CD4-positive, alpha-beta memory T cell (primary cell): ENCODE measurements at regions not wholly inside any gene's neighbourhood (a gene's known extent, or its start where the extent isn't known, plus 50 kb on each side); places are given as distances from the start of the nearest gene placed in this dataset.
"Not testable (repeated sequence)": the region's sequence is repeated elsewhere in the genome, so short reads cannot be mapped to it uniquely, and the experiment has no call there.

ENCODE experiments used
- CTCF ChIA-PET: fragments of 350-600 bp; sonication (Branson Sonifier 250); formaldehyde crosslinking; loops from one replicate; lab custom pipeline; 2021; ENCODE audit warnings: inconsistent platforms; ENCODE audit not compliant: partially characterized antibody; lab: Charles Lee
- POLR2A ChIA-PET: fragments of 350-600 bp; sonication (Branson Sonifier 250); formaldehyde crosslinking; loops from one replicate; lab custom pipeline; 2021; ENCODE audit not compliant: partially characterized antibody; lab: Charles Lee
- DNase-seq, 5 donors: peaks; one replicate each; pipeline versions ENCODE4 v3.0.0 to v3.0.0-alpha.2; 2020 to 2022; ENCODE audit warnings: mixed read lengths in 1 of 5
- H3K27ac ChIP-seq: one replicate; pipeline ENCODE4 v1.7.0; 2013; ENCODE audit warnings: low read depth, low read length
- H3K27me3 ChIP-seq: 2 replicates; pipeline ENCODE4 v1.7.0; 2013; ENCODE audit warnings: mild to moderate bottlenecking, low read length, moderate library complexity; ENCODE audit not compliant: insufficient read depth
- H3K36me3 ChIP-seq: 2 replicates; pipeline ENCODE4 v1.7.0; 2013; ENCODE audit warnings: mild to moderate bottlenecking, low read length, moderate library complexity; ENCODE audit not compliant: insufficient read depth
- H3K4me1 ChIP-seq: 2 replicates; pipeline ENCODE4 v1.7.0; 2013; ENCODE audit warnings: mild to moderate bottlenecking, low read length, moderate library complexity; ENCODE audit not compliant: insufficient read depth
- H3K4me3 ChIP-seq, 2 donors: one replicate each; pipeline ENCODE4 v1.7.0; 2013; ENCODE audit warnings: low read length in 2 of 2, mild to moderate bottlenecking in 1 of 2
- H3K9me3 ChIP-seq, 2 donors: one replicate each; pipeline ENCODE4 v1.7.0; 2013; ENCODE audit warnings: low read length in 2 of 2, control low read depth in 1 of 2; ENCODE audit not compliant: control insufficient read depth in 1 of 2
- H3K27ac Mint-ChIP-seq, 7 donors: one replicate each; pipeline ENCODE4 v1.8.0; 2020 to 2021; ENCODE audit warnings: mixed read lengths in 7 of 7, mild to moderate bottlenecking in 6 of 7, inconsistent platforms in 3 of 7, moderate library complexity in 3 of 7
- H3K27me3 Mint-ChIP-seq, 2 donors: one replicate each; pipeline ENCODE4 v1.8.0; 2020 to 2021; ENCODE audit warnings: mixed read lengths in 2 of 2
- H3K36me3 Mint-ChIP-seq, 2 donors: one replicate each; pipeline ENCODE4 v1.8.0; 2020 to 2021; ENCODE audit warnings: mixed read lengths in 2 of 2, inconsistent platforms in 1 of 2, mild to moderate bottlenecking in 1 of 2
- H3K4me1 Mint-ChIP-seq, 4 donors: one replicate each; pipeline ENCODE4 v1.8.0; 2020 to 2021; ENCODE audit warnings: mixed read lengths in 4 of 4, mild to moderate bottlenecking in 1 of 4
- H3K4me3 Mint-ChIP-seq, 8 donors: one replicate each; pipeline ENCODE4 v1.8.0; 2020 to 2021; ENCODE audit warnings: mixed read lengths in 8 of 8, mild to moderate bottlenecking in 7 of 8, moderate library complexity in 6 of 8, inconsistent platforms in 3 of 8
- H3K9me3 Mint-ChIP-seq, 8 donors: one replicate each; pipeline ENCODE4 v1.8.0; 2020 to 2021; ENCODE audit warnings: mixed read lengths in 8 of 8, mild to moderate bottlenecking in 5 of 8, inconsistent platforms in 3 of 8, moderate library complexity in 1 of 8
- intact Hi-C: fragments of 100-400 bp; cut with micrococcal nuclease; formaldehyde crosslinking; loops from one replicate; pipeline ENCODE4 v1.15.1; 2023

DNA sequence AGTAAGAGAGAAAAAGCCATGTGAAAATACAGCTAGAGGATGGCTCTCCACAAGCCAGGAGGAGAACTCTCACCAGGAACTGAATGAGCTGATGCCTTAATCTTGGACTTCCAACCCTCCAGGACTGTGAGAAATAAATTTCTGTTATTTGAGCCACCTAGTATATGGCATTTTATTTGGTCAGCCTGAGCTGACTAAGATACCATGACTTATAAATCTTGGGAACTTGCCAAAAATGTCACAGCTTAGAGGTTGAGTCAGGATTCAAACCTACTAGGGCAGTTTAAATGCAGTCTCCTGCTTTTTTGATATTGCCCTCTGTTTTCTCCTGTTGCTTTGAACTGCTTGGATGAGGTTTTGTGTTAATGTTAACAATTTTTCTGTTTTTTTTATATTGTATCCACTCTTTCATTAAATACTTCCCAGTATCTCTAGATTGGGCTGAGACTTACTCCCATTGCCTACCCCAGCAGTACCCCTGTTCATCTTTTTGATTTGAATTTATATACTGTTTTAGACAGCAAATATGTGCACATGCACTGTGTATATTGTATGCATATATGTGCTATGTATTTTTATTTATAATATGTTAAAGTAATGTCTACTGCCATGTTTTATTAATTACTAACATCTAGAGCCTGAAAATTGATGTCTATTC is 1223.2 kb downstream of the OTOL1 start:
- H3K9me3 Mint-ChIP-seq = peaks cover 0 to 2% (median 0%) of the 10 kb centered on the region in 8 donors
- Histone ChIP-seq H3K9me3 (no peaks in the 10 kb centered on the region), H3K4me1 (no peaks in the 10 kb centered on the region), H3K27ac (no peak overlapping the region), H3K27me3 (no peaks in the 10 kb centered on the region), H3K36me3 (no peaks in the 10 kb centered on the region), H3K4me3 (no peak overlapping the region)
- CTCF ChIA-PET = no interaction called here
- POLR2A ChIA-PET = no interaction called here
- no peak for DNase-seq
- H3K27ac Mint-ChIP-seq = no peak overlapping the region
- no peaks in the 10 kb centered on the region for H3K36me3 Mint-ChIP-seq
- no peaks in the 10 kb centered on the region for H3K4me1 Mint-ChIP-seq
- H3K4me3 Mint-ChIP-seq = no peak overlapping the region
- intact Hi-C loops = no loop called here
- H3K27me3 Mint-ChIP-seq = no peaks in the 10 kb centered on the region

DNA sequence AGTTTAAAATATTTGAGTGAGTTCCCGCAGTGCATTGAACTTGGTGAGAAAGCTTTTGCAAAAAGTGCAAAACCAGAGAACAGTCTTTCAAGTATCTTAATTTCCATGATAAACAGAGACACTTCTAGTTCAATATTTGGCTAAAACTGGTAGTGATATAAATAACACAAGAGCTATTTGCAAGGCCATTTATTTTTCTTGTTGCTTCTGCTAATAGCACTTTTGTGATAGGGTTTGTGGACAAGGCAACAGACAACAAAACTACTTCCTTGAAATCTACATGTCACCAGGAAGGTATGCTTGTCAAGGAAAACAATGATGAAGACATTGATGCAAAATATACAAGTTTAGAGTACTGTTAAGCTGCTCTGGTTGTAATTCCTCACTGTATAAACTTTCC is 1225.1 kb downstream of the OTOL1 start:
- H3K4me1 Mint-ChIP-seq = no peaks in the 10 kb centered on the region
- no peaks in the 10 kb centered on the region for H3K4me1 ChIP-seq
- CTCF ChIA-PET = no interaction called here
- H3K27ac Mint-ChIP-seq = no peak overlapping the region
- no peaks in the 10 kb centered on the region for H3K9me3 ChIP-seq
- H3K36me3 ChIP-seq = no peaks in the 10 kb centered on the region
- H3K27me3 ChIP-seq = no peaks in the 10 kb centered on the region
- POLR2A ChIA-PET = no interaction called here
- no peaks in the 10 kb centered on the region for H3K36me3 Mint-ChIP-seq
- intact Hi-C loops = no loop called here
- H3K27ac ChIP-seq = no peak overlapping the region
- no peak overlapping the region for H3K4me3 ChIP-seq
- peaks cover 0 to 3% (median 0%) of the 10 kb centered on the region in 8 donors for H3K9me3 Mint-ChIP-seq
- no peak overlapping the region for H3K4me3 Mint-ChIP-seq
- H3K27me3 Mint-ChIP-seq = no peaks in the 10 kb centered on the region
- no peak for DNase-seq

DNA sequence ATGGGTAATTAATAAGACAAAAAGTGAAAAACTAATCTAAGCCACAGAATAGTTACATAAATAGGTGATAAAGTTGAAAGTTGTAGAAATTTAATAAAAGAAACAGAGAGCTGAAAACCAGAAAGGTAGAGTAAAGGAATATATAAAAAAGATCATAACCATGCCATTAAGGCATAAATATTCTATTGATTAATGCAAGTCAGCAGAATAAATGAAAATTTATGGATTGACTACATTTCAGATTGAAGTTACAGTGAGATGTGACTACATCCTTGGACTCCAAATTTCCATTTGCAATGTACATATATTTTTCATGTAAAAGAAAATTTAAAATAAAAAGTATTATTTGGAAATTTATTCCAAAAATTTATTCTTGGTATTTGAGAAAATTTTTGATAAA is 1225.7 kb downstream of the OTOL1 start:
- POLR2A ChIA-PET = no interaction called here

DNA sequence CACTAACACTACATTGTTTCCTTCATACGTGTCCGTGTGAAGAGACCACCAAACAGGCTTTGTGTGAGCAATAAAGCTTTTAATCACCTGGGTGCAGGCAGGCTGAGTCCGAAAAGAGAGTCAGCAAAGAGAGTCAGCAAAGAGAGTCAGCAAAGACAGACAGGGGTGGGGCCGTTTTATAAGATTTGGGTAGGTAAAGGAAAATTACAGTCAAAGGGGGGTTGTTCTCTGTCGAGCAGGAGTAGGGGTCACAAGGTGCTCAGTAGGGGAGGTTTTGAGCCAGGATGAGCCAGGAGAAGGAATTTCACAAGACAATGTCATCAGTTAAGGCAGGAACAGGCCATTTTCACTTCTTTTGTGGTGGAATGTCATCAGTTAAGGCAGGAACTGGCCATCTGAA is 1226.2 kb downstream of the OTOL1 start:
- H3K4me3 Mint-ChIP-seq, H3K27ac ChIP-seq, H3K27ac Mint-ChIP-seq, H3K27me3 Mint-ChIP-seq, H3K36me3 ChIP-seq, CTCF ChIA-PET, intact Hi-C loops, H3K4me1 ChIP-seq, DNase-seq, H3K27me3 ChIP-seq, H3K4me1 Mint-ChIP-seq, H3K36me3 Mint-ChIP-seq, H3K9me3 Mint-ChIP-seq, H3K9me3 ChIP-seq, H3K4me3 ChIP-seq, POLR2A ChIA-PET: not testable (repeated sequence)

More for the DNA sequence above, 1225.7 kb downstream of the OTOL1 start:
- Histone ChIP-seq H3K27me3 (no peaks in the 10 kb centered on the region), H3K9me3 (no peaks in the 10 kb centered on the region), H3K36me3 (no peaks in the 10 kb centered on the region), H3K4me1 (no peaks in the 10 kb centered on the region), H3K27ac (no peak overlapping the region), H3K4me3 (no peak overlapping the region)
- intact Hi-C loops = no loop called here
- Mint-ChIP-seq H3K4me1 (no peaks in the 10 kb centered on the region), H3K27me3 (no peaks in the 10 kb centered on the region), H3K4me3 (no peak overlapping the region), H3K9me3 (peaks cover 0 to 4% (median 0%) of the 10 kb centered on the region in 8 donors), H3K36me3 (no peaks in the 10 kb centered on the region), H3K27ac (no peak overlapping the region)
- CTCF ChIA-PET = no interaction called here
- DNase-seq = no peak

DNA sequence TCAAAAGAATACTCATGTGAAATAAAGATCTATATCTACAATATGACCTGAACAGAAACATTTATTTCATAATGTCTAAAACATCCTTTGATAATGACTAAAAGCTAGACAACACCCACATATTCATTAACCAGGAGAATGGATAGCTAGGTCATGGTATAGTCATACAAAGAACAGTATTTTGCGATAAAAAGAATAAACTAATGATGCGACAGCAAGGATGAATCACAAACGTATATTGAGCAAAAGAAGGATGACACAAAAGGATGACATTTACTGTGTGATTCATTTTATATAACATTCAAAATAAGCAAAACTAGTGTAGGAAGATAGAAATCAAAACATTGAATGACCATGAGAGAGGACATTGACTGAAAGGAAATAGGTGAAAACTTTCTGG is 1233.1 kb downstream of the OTOL1 start:
- H3K36me3 Mint-ChIP-seq = no peaks in the 10 kb centered on the region
- H3K9me3 Mint-ChIP-seq = peaks cover 0 to 14% (median under 1%) of the 10 kb centered on the region in 8 donors
- H3K4me3 Mint-ChIP-seq = no peak overlapping the region
- H3K4me1 Mint-ChIP-seq = no peaks in the 10 kb centered on the region
- H3K27ac Mint-ChIP-seq = no peak overlapping the region
- POLR2A ChIA-PET = no interaction called here
- intact Hi-C loops = no loop called here
- CTCF ChIA-PET = no interaction called here
- Histone ChIP-seq H3K27ac (no peak overlapping the region), H3K36me3 (no peaks in the 10 kb centered on the region), H3K4me3 (no peak overlapping the region), H3K4me1 (no peaks in the 10 kb centered on the region), H3K27me3 (no peaks in the 10 kb centered on the region), H3K9me3 (no peaks in the 10 kb centered on the region)
- DNase-seq = no peak
- H3K27me3 Mint-ChIP-seq = no peaks in the 10 kb centered on the region

DNA sequence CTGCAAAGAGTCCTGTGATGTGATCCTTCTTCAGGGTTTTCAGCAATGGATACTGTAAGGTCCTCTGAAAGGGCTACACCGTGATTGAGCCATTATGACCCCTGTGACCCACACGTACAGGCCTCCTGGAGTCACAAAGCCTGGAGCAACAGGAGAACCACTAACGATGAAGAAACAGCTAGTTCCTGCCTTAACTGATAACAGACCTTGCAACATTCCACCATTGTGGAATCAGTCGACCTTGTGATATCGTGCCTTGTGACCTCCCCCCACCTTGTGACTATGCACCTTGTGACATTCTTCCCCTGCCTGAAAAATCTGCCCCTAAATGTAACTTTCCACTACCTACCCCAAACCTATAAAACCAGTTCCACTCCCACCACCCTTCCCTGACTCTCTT is 1235.4 kb downstream of the OTOL1 start:
- H3K27ac ChIP-seq, H3K36me3 Mint-ChIP-seq, H3K27me3 ChIP-seq, H3K4me1 ChIP-seq, POLR2A ChIA-PET, H3K27me3 Mint-ChIP-seq, DNase-seq, H3K9me3 ChIP-seq, intact Hi-C loops, H3K36me3 ChIP-seq, H3K4me1 Mint-ChIP-seq, H3K4me3 Mint-ChIP-seq, H3K4me3 ChIP-seq, H3K27ac Mint-ChIP-seq: not testable (repeated sequence)
- H3K9me3 Mint-ChIP-seq = peaks cover 0 to 14% (median 0%) of the 10 kb centered on the region in 8 donors
- CTCF ChIA-PET = interaction anchor here (0.8 kb wide), 1 partner anchor 8 kb away, joined by 3 read pairs; no protein-coding TSS in a partner anchor

DNA sequence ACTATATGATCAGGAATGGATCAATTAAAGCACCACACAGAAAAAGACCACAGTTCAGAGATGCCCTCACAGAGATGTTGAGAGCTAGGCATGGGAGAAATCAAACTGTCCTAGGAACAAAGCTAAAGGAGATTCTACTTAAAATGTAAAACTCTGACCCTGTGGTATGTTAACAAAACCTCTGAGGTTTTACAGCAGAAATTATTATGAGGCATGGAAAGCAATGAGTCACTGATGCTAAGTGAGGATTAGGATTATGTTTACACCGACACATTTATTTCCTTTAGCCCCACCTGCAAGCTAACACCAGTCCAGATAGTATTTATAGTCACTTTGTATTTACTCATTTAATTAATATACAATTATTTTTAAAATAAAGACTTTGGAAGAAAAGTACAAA is 1242.2 kb downstream of the OTOL1 start:
- CTCF ChIA-PET = no interaction called here

More for the DNA sequence above, 1242.2 kb downstream of the OTOL1 start:
- no peaks in the 10 kb centered on the region for H3K27me3 Mint-ChIP-seq
- POLR2A ChIA-PET = no interaction called here
- peaks cover 0 to 2% (median 0%) of the 10 kb centered on the region in 8 donors for H3K9me3 Mint-ChIP-seq
- H3K36me3 Mint-ChIP-seq = no peaks in the 10 kb centered on the region
- intact Hi-C loops = no loop called here
- Histone ChIP-seq H3K27ac (no peak overlapping the region), H3K27me3 (no peaks in the 10 kb centered on the region), H3K4me3 (no peak overlapping the region), H3K9me3 (no peaks in the 10 kb centered on the region), H3K4me1 (no peaks in the 10 kb centered on the region), H3K36me3 (no peaks in the 10 kb centered on the region)
- no peaks in the 10 kb centered on the region for H3K4me1 Mint-ChIP-seq
- DNase-seq = no peak
- no peak overlapping the region for H3K4me3 Mint-ChIP-seq
- H3K27ac Mint-ChIP-seq = no peak overlapping the region
